Heart left ventricle (tissue), 16 donors: ENCODE measurements at regions not wholly inside any gene's neighbourhood (a gene's known extent, or its start where the extent isn't known, plus 50 kb on each side); places are given as distances from the start of the nearest gene placed in this dataset.

Experiments
- ATAC-seq, 4 donors: fragments of 200-7000 bp; cut with Tn5 transposase; one replicate each; pipeline ENCODE4 v1.9.1; 2020 to 2022; ENCODE audit warnings: moderate library complexity in 4 of 4, mild to moderate bottlenecking in 3 of 4, moderate number of reproducible peaks in 1 of 4
- DNase-seq, 5 donors: peaks; one replicate each; pipeline ENCODE4 v3.0.0-alpha.2; 2020
- H3K27ac ChIP-seq, 12 donors: fragments of 200-600 bp; sonication (generic) in 4 of 12; one replicate each; pipeline versions ENCODE4 v1.5.0 to v1.8.0; 2016 to 2022; ENCODE audit warnings: mild to moderate bottlenecking in 2 of 12
- H3K27me3 ChIP-seq, 9 donors: fragments of 200-600 bp; sonication (generic) in 2 of 9; one replicate each; pipeline versions ENCODE4 v1.5.1 to v1.8.0; 2016 to 2022; ENCODE audit warnings: mild to moderate bottlenecking in 3 of 9
- H3K36me3 ChIP-seq, 9 donors: fragments of 200-600 bp; sonication (generic) in 2 of 9; one replicate each; pipeline versions ENCODE4 v1.5.0 to v1.8.0; 2018 to 2022; ENCODE audit warnings: mild to moderate bottlenecking in 2 of 9
- H3K4me1 ChIP-seq, 12 donors: fragments of 200-600 bp; sonication (generic) in 4 of 12; one replicate each; pipeline versions ENCODE4 v1.5.0 to v1.8.0; 2016 to 2022; ENCODE audit warnings: mild to moderate bottlenecking in 3 of 12
- H3K4me3 ChIP-seq, 12 donors: fragments of 200-600 bp; sonication (generic) in 4 of 12; one replicate each; pipeline versions ENCODE4 v1.5.0 to v1.8.0; 2017 to 2022; ENCODE audit warnings: mild to moderate bottlenecking in 9 of 12, moderate library complexity in 4 of 12
- H3K9me3 ChIP-seq, 12 donors: fragments of 200-600 bp; sonication (generic) in 4 of 12; one replicate each; pipeline versions ENCODE4 v1.5.0 to v1.8.0; 2016 to 2022; ENCODE audit warnings: mild to moderate bottlenecking in 1 of 12
- CTCF ChIP-seq, 12 donors: fragments of 200-600 bp; sonication (generic) in 4 of 12; IDR thresholded peaks; one replicate each; pipeline versions ENCODE4 v1.5.0 to v1.8.0; 2018 to 2022; ENCODE audit warnings: antibody characterized with exemption in 12 of 12, mild to moderate bottlenecking in 5 of 12
- POLR2A ChIP-seq, 2 donors: fragments of 450-650 bp; IDR thresholded peaks; one replicate each; pipeline ENCODE4 v1.6.1; 2017; ENCODE audit warnings: antibody characterized with exemption in 2 of 2, mild to moderate bottlenecking in 2 of 2, moderate library complexity in 2 of 2
- WGBS, 4 donors: extraction: QIAGEN DNeasy Blood & Tissue Kit in 2 of 4; methylation state at CpG; one replicate each; pipeline versions ENCODE4 v1.1.5 to v1.1.7; 2013 to 2018; 5-methylcytosine and 5-hydroxymethylcytosine counted together
- intact Hi-C, 10 donors: fragments of 100-400 bp; cut with DNase I; formaldehyde crosslinking; loops; one replicate each; pipeline versions ENCODE4 v1.11.1 to v1.14.2; 2022
- donor health status: ischemic (EF 13 %, LVEDD 7.1; RV severe dilation, severe dysfunction).
- donor health status: healthy with polysubstance abuse.
- donor health status: DM: no; HTN: yes; CAD: no.
- donor health status: DM: no; HTN: no; CAD: no.
- donor health status: ischemic (EF 25% LVEDD 6.9; RV normal size, moderate dysfunction).
- donor health status: ischemic (EF 25% LVEDD 5.7; RV mildly dilated, moderate dysfunction).
- donor health status: healthy.
- donor health status: DM: yes; HTN: yes; CAD: no.
- donor health status: ischemic (EF 35%, LVEDD 5.7; RV mildly dilated, moderate dysfunction).
- donor health status: nonischemic (EF 11% LVEDD 7.7; RV severe dilation, severe dysfunction).
- donor health status: DM: yes; HTN: yes; CAD: no.
- donor health status: PGD.
- donor health status: ischemic (EF 29% LVEDD 5.4; RV normal size, mild dysfunction).
- donor health status: nonischemic (EF 23%, LVEDD 6.1; RV moderate dilation, normal function).

- intact Hi-C loops: loop anchor here in 1 of 10 donors (5.0 kb wide), 1 partner anchor 83 kb away; no protein-coding TSS in a partner anchor
- ATAC-seq: no peak
- Histone ChIP-seq H3K27ac (no peak overlapping the region), H3K9me3 (peaks cover 0 to 8% (median 2%) of the 10 kb centered on the region in 12 donors), H3K36me3 (no peaks in the 10 kb centered on the region), H3K27me3 (no peaks in the 10 kb centered on the region), H3K4me1 (peaks cover 0 to 26% (median 0%) of the 10 kb centered on the region in 12 donors), H3K4me3 (no peak overlapping the region)
- no peak for DNase-seq
- TF ChIP-seq POLR2A (IDR thresholded peaks at IDR 0.05) (no peak), CTCF (IDR thresholded peaks at IDR 0.05) (no peak)
These were observed 74.4 kb upstream of the SLC44A3 start for GRCh38 chr1:94745742-94746141.

GRCh38 chr1:94743862-94744261 lies 76.3 kb upstream of the SLC44A3 start:
- peaks cover 0 to 39% (median 5%) of the 10 kb centered on the region in 12 donors for H3K4me1 ChIP-seq
- H3K36me3 ChIP-seq: no peaks in the 10 kb centered on the region
- TF ChIP-seq POLR2A (IDR thresholded peaks at IDR 0.05): no peak
- TF ChIP-seq CTCF (IDR thresholded peaks at IDR 0.05): no peak
- ATAC-seq (no peak), DNase-seq (no peak)
- H3K4me3 ChIP-seq: no peak overlapping the region
- no peaks in the 10 kb centered on the region for H3K27me3 ChIP-seq
- peak overlapping the region in 2 of 12 donors; percentile 30 to 81 for H3K27ac ChIP-seq
- intact Hi-C loops: no loop called here
- no peaks in the 10 kb centered on the region for H3K9me3 ChIP-seq
- WGBS, 4 donors: 58 to 76% (median 63%) methylated on average over 1 of the region's 1 CpG

GRCh38 chr1:94741996-94742395 lies 78.2 kb upstream of the SLC44A3 start:
- WGBS, 4 donors: 88 to 100% (median 99%) methylated on average over 2 of the region's 2 CpGs
- ATAC-seq (no peak), DNase-seq (no peak)
- no peak overlapping the region for H3K4me3 ChIP-seq
- H3K9me3 ChIP-seq: no peaks in the 10 kb centered on the region
- intact Hi-C loops: no loop called here
- H3K4me1 ChIP-seq: peaks cover 0 to 41% (median 3%) of the 10 kb centered on the region in 12 donors
- no peaks in the 10 kb centered on the region for H3K36me3 ChIP-seq
- TF ChIP-seq CTCF (IDR thresholded peaks at IDR 0.05): no peak
- no peak for TF ChIP-seq POLR2A (IDR thresholded peaks at IDR 0.05)
- no peaks in the 10 kb centered on the region for H3K27me3 ChIP-seq
- peak overlapping the region in 1 of 12 donors; percentile 9 for H3K27ac ChIP-seq

GRCh38 chr1:94741510-94741909 lies 78.6 kb upstream of the SLC44A3 start:
- TF ChIP-seq CTCF (IDR thresholded peaks at IDR 0.05) (no peak), POLR2A (IDR thresholded peaks at IDR 0.05) (no peak)
- intact Hi-C loops: no loop called here
- H3K4me3 ChIP-seq: no peak overlapping the region
- H3K27ac ChIP-seq: peak overlapping the region in 1 of 12 donors; percentile 9
- DNase-seq: no peak
- H3K27me3 ChIP-seq: no peaks in the 10 kb centered on the region
- H3K36me3 ChIP-seq: no peaks in the 10 kb centered on the region
- H3K9me3 ChIP-seq: no peaks in the 10 kb centered on the region
- H3K4me1 ChIP-seq: peaks cover 0 to 40% (median 1%) of the 10 kb centered on the region in 12 donors
- no peak for ATAC-seq
- 59 to 77% (median 74%) methylated on average over 2 of the region's 2 CpGs for WGBS, 4 donors
